ENCODE measurements at regions not wholly inside any gene's neighbourhood (a gene's known extent, or its start where the extent isn't known, plus 50 kb on each side); places are given as distances from the start of the nearest gene placed in this dataset.

GRCh38 chr10:57015595-57016318 lies 654.7 kb upstream of the ZWINT start:
- Mint-ChIP-seq H3K4me3 (ENCODE audit: unreplicated experiment) (no peak overlapping the region), H3K27me3 (ENCODE audit: unreplicated experiment) (peaks cover 4% of the 10 kb centered on the region), H3K27ac (ENCODE audit: unreplicated experiment) (no peak overlapping the region), H3K9me3 (ENCODE audit: unreplicated experiment) (no peaks in the 10 kb centered on the region), H3K4me1 (ENCODE audit: unreplicated experiment) (peaks cover 2% of the 10 kb centered on the region), H3K36me3 (ENCODE audit: low read depth, unreplicated experiment) (no peaks in the 10 kb centered on the region)
- DNase-seq (ENCODE audit: low spot score), result no peak
- TF ChIP-seq CTCF (IDR thresholded peaks at IDR 0.05; ENCODE audit: unreplicated experiment), result no peak

GRCh38 chr10:57015187-57015586 lies 654.1 kb upstream of the ZWINT start:
- Mint-ChIP-seq H3K27me3 (ENCODE audit: unreplicated experiment) (peaks cover 4% of the 10 kb centered on the region), H3K27ac (ENCODE audit: unreplicated experiment) (no peak overlapping the region), H3K4me1 (ENCODE audit: unreplicated experiment) (peaks cover 2% of the 10 kb centered on the region), H3K4me3 (ENCODE audit: unreplicated experiment) (no peak overlapping the region), H3K36me3 (ENCODE audit: low read depth, unreplicated experiment) (no peaks in the 10 kb centered on the region), H3K9me3 (ENCODE audit: unreplicated experiment) (no peaks in the 10 kb centered on the region)
- no peak for DNase-seq (ENCODE audit: low spot score)
- no peak for TF ChIP-seq CTCF (IDR thresholded peaks at IDR 0.05; ENCODE audit: unreplicated experiment)

GRCh38 chr10:57014758-57015157 lies 653.7 kb upstream of the ZWINT start:
- Mint-ChIP-seq H3K36me3 (ENCODE audit: low read depth, unreplicated experiment) (no peaks in the 10 kb centered on the region), H3K27me3 (ENCODE audit: unreplicated experiment) (peaks cover 4% of the 10 kb centered on the region), H3K27ac (ENCODE audit: unreplicated experiment) (no peak overlapping the region), H3K4me1 (ENCODE audit: unreplicated experiment) (peaks cover 2% of the 10 kb centered on the region), H3K4me3 (ENCODE audit: unreplicated experiment) (no peak overlapping the region), H3K9me3 (ENCODE audit: unreplicated experiment) (no peaks in the 10 kb centered on the region)
- no peak for DNase-seq (ENCODE audit: low spot score)
- TF ChIP-seq CTCF (IDR thresholded peaks at IDR 0.05; ENCODE audit: unreplicated experiment), result no peak

- H3K4me3 Mint-ChIP-seq (ENCODE audit: unreplicated experiment), result no peak overlapping the region
- no peak for TF ChIP-seq CTCF (IDR thresholded peaks at IDR 0.05; ENCODE audit: unreplicated experiment)
- H3K27ac Mint-ChIP-seq (ENCODE audit: unreplicated experiment), result no peak overlapping the region
- no peak for DNase-seq (ENCODE audit: low spot score)
- H3K27me3 Mint-ChIP-seq (ENCODE audit: unreplicated experiment), result no peaks in the 10 kb centered on the region
- H3K9me3 Mint-ChIP-seq (ENCODE audit: unreplicated experiment), result no peaks in the 10 kb centered on the region
- H3K36me3 Mint-ChIP-seq (ENCODE audit: low read depth, unreplicated experiment), result no peaks in the 10 kb centered on the region
- no peaks in the 10 kb centered on the region for H3K4me1 Mint-ChIP-seq (ENCODE audit: unreplicated experiment)
Measured at GRCh38 chr10:57008189-57008588, 647.1 kb upstream of the ZWINT start.

- no peak for TF ChIP-seq CTCF (IDR thresholded peaks at IDR 0.05; ENCODE audit: unreplicated experiment)
- H3K9me3 Mint-ChIP-seq (ENCODE audit: unreplicated experiment), result no peaks in the 10 kb centered on the region
- no peak overlapping the region for H3K4me3 Mint-ChIP-seq (ENCODE audit: unreplicated experiment)
- no peak overlapping the region for H3K27ac Mint-ChIP-seq (ENCODE audit: unreplicated experiment)
- no peaks in the 10 kb centered on the region for H3K4me1 Mint-ChIP-seq (ENCODE audit: unreplicated experiment)
- no peaks in the 10 kb centered on the region for H3K36me3 Mint-ChIP-seq (ENCODE audit: low read depth, unreplicated experiment)
- no peaks in the 10 kb centered on the region for H3K27me3 Mint-ChIP-seq (ENCODE audit: unreplicated experiment)
- DNase-seq (ENCODE audit: low spot score), result no peak
Measured at GRCh38 chr10:56991591-56992069, 630.6 kb upstream of the ZWINT start.

Data from endothelial cell (in vitro differentiated cells).